Memory B cell (primary cell): ENCODE measurements at regions not wholly inside any gene's neighbourhood (a gene's known extent, or its start where the extent isn't known, plus 50 kb on each side); places are given as distances from the start of the nearest gene placed in this dataset.
"Not testable (repeated sequence)": the region's sequence is repeated elsewhere in the genome, so short reads cannot be mapped to it uniquely, and the experiment has no call there.

Source experiments
- ATAC-seq: fragments of 150-1000 bp; cut with Tn5 transposase; 2 replicates; pipeline ENCODE4 v1.10.0; 2021; ENCODE audit warnings: low read depth, mild to moderate bottlenecking, moderate library complexity
- DNase-seq, 2 donors: peaks; one replicate each; pipeline ENCODE4 v3.0.0; 2022; ENCODE audit warnings: low spot score in 2 of 2
- H3K27ac Mint-ChIP-seq: one replicate; pipeline ENCODE4 v1.8.0; 2022; ENCODE audit warnings: mild to moderate bottlenecking, moderate library complexity, mixed read lengths
- H3K27me3 Mint-ChIP-seq: one replicate; pipeline ENCODE4 v1.8.0; 2022; ENCODE audit warnings: mixed read lengths
- H3K36me3 Mint-ChIP-seq: one replicate; pipeline ENCODE4 v1.8.0; 2022; ENCODE audit warnings: mild to moderate bottlenecking, mixed read lengths
- H3K4me1 Mint-ChIP-seq: one replicate; pipeline ENCODE4 v1.8.0; 2022; ENCODE audit warnings: mixed read lengths
- H3K4me3 Mint-ChIP-seq: one replicate; pipeline ENCODE4 v1.8.0; 2022; ENCODE audit warnings: mild to moderate bottlenecking, moderate library complexity, mixed read lengths
- H3K9me3 Mint-ChIP-seq: one replicate; pipeline ENCODE4 v1.8.0; 2022; ENCODE audit warnings: mixed read lengths

DNA sequence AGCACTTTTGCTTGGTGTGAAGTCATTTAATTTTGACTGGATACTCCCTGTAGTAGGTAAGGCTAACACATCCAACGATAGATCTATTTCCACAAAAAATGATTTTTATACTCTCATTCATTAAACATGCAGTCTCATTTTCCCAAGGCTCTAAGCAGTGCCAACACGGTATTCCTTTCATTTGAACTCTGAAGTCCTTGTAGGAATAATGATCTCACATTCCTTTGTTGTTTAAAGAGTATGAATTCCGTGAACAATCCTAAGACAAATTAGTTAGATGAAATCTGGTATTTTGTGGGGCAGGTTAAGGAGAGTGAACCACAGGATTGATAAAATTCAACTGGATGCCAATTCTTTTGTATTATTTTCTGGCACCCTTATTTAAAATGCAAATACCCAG, 66.6 kb downstream of the LACC1 start:
- ATAC-seq = no peak
- Mint-ChIP-seq H3K36me3 (no peaks in the 10 kb centered on the region), H3K27ac (no peak overlapping the region), H3K27me3 (peaks cover 10% of the 10 kb centered on the region), H3K4me1 (no peaks in the 10 kb centered on the region), H3K4me3 (no peak overlapping the region), H3K9me3 (peaks cover 5% of the 10 kb centered on the region)
- no peak for DNase-seq

DNA sequence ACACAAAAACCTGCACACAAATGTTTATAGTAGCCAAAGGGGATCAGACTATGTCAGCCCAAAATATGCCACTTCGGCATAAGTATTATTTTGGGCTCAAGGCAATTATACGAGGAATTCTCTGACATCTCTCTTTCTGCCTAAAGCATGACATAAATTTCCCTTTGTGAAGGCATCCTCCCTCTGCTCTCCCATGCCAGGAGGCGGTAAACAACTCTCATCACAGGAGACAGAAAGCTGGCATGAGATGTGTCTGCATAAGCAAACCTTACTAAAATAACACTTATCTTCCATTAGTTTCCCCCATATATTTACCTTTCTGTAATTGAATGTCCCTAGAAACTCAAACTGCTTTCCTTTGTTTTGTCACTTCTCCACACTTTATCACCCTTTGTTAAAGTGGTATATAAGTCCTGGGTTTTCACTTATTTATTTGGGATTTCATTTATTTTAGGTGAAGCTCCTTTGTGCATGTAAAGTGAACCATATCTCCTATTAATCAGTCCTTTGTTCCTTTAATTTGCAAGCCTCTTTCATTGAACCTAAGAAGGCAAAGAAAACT, 68.3 kb downstream of the LACC1 start:
- Mint-ChIP-seq H3K27ac (no peak overlapping the region), H3K36me3 (no peaks in the 10 kb centered on the region), H3K9me3 (peaks cover 5% of the 10 kb centered on the region), H3K4me1 (no peaks in the 10 kb centered on the region), H3K27me3 (peaks cover 10% of the 10 kb centered on the region), H3K4me3 (no peak overlapping the region)
- ATAC-seq = no peak
- no peak for DNase-seq

DNA sequence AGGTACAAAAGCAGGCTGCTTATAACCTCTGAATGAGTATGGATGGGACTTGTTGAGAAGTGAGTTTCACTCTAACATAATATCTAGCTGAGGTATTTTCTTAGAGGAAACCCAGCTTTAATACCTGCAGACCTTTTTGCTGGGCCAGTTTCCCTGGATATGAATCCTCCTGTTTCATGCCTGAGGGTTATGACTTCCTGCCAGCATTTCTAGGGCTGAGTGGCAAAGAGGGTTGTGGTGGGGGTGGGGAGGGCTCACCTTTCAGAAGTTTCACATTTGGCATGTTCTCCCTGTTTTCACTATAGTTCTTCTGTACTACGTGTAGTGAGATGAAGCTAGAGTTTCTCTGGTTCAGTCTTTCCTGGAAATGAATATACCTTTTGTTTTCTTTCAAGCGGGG, 73.7 kb downstream of the LACC1 start:
- H3K4me1 Mint-ChIP-seq = no peaks in the 10 kb centered on the region
- peaks cover 2% of the 10 kb centered on the region for H3K9me3 Mint-ChIP-seq
- H3K27ac Mint-ChIP-seq = no peak overlapping the region
- no peak for ATAC-seq
- DNase-seq = no peak
- no peaks in the 10 kb centered on the region for H3K36me3 Mint-ChIP-seq
- peaks cover 11% of the 10 kb centered on the region for H3K27me3 Mint-ChIP-seq
- H3K4me3 Mint-ChIP-seq = no peak overlapping the region

DNA sequence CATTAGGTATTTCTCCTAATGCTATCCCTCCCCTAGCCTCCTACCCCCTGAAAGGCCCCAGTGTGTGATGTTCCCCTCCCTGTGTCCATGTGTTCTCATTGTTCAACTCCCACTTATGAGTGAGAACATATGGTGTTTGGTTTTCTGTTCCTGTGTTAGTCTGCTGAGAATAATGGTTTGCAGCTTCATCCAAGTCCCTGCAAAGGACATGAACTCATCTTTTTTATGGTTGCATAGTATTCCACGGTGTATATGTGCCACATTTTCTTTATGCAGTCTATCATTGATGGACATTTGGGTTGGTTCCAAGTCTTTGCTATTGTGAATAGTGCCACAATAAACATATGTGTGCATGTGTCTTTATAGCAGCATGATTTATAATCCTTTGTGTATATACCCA, 77.3 kb downstream of the LACC1 start:
- H3K36me3 Mint-ChIP-seq, H3K9me3 Mint-ChIP-seq, H3K4me3 Mint-ChIP-seq, H3K4me1 Mint-ChIP-seq, ATAC-seq, DNase-seq, H3K27ac Mint-ChIP-seq: not testable (repeated sequence)
- H3K27me3 Mint-ChIP-seq = peaks cover 15% of the 10 kb centered on the region

DNA sequence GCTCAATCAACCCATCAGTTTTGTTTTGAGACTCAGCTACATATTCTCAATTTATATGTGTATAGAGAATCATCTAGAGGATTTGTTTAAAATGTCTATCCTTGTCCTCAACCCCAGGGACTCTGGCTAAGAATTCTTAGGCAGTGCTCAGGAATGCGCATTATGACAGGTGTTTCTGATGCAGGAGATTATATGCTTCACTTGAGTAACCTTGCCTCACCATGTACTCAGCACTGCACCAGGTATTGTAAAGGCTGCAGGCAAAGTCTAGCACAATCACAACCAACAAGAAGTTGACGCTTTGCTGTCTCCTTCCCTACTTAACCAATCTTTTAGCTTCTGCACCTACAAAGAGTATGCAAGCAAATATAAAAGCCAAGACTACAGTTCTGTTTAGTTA, 79.6 kb downstream of the LACC1 start:
- no peaks in the 10 kb centered on the region for H3K36me3 Mint-ChIP-seq
- ATAC-seq (no peak), DNase-seq (no peak)
- no peak overlapping the region for H3K27ac Mint-ChIP-seq
- peaks cover 10% of the 10 kb centered on the region for H3K27me3 Mint-ChIP-seq
- H3K4me1 Mint-ChIP-seq = no peaks in the 10 kb centered on the region
- no peaks in the 10 kb centered on the region for H3K9me3 Mint-ChIP-seq
- no peak overlapping the region for H3K4me3 Mint-ChIP-seq

DNA sequence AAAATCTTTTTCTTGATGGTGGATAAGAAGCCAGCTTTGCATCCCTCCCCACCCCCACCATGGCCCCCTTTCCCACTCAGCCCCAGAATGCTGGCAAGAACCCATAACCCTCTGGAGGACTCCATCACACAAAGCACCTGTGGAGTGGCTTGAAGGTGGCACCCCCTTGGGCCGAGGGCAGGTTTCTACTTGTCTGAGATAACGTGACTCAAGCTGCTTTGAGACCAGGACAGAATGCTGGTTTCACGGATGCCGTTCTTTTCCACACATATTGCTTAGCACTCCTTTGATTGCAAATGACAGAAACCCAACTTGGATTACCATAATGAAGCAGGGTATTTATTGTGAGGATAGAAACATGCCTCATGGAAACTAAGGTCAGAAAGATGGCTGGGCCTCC, 82.2 kb downstream of the LACC1 start:
- peaks cover 8% of the 10 kb centered on the region for H3K27me3 Mint-ChIP-seq
- no peaks in the 10 kb centered on the region for H3K9me3 Mint-ChIP-seq
- DNase-seq (no peak), ATAC-seq (no peak)
- H3K4me1 Mint-ChIP-seq = no peaks in the 10 kb centered on the region
- no peaks in the 10 kb centered on the region for H3K36me3 Mint-ChIP-seq
- H3K27ac Mint-ChIP-seq = no peak overlapping the region
- no peak overlapping the region for H3K4me3 Mint-ChIP-seq

DNA sequence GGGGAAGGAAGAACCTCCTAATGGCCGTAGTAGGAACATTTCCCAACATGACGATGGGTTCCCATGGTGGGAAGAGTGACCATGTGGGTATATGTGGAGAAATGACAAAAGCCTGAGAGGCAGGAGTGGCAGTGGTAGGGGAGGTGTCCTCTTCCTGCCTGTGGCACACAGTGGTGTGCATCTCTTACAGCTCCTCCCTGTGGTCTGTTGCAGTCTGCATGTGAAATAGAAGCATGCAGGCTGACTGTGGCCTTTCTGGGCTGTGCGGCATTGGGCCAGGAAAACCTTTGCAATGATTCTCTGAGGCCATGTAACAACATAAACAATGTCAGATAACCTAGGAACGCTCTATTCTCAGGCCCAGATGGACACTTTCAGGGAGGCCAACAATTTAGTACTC, 84.0 kb downstream of the LACC1 start:
- no peaks in the 10 kb centered on the region for H3K9me3 Mint-ChIP-seq
- no peaks in the 10 kb centered on the region for H3K4me1 Mint-ChIP-seq
- H3K4me3 Mint-ChIP-seq = no peak overlapping the region
- no peak for DNase-seq
- ATAC-seq = no peak
- peaks cover 3% of the 10 kb centered on the region for H3K27me3 Mint-ChIP-seq
- H3K27ac Mint-ChIP-seq = no peak overlapping the region
- no peaks in the 10 kb centered on the region for H3K36me3 Mint-ChIP-seq

DNA sequence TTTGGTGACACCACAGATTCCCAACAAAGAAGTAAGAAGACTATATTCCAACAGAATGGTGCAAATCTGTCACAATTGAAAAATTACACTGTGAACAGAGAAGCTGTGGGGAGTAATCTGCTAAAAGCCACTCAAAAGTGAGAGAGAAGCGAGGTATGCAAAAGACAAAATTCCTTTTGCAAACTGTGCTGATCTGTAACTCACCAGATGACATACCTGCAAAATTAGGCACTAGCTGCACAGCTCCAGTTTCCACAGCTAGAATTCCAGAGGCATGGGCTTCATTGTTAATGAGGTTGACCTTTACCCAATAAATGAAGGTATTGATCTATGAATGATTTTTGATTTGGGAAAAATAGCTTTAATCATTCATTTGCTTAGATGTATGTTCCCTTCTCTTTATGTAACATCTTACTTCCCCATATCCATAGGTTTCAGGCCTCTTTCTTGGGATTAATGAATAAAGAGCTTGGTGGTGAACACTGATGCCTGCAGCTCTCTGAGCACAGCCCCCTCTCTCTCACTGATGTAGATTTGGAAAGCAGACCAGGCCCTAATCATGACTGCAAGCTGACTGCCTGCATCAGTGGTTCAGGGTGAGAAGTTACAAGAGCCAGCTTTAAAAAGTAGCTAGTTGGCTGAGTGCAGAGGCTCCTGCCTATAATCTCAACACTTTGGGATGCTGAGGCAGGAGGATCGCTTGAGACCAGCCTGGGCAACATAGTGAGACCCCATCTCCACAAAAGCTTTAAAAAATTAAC, 85.2 kb downstream of the LACC1 start:
- Mint-ChIP-seq H3K36me3 (no peaks in the 10 kb centered on the region), H3K9me3 (no peaks in the 10 kb centered on the region), H3K27me3 (peaks cover 3% of the 10 kb centered on the region), H3K27ac (no peak overlapping the region), H3K4me1 (no peaks in the 10 kb centered on the region), H3K4me3 (no peak overlapping the region)
- DNase-seq (no peak), ATAC-seq (no peak)

DNA sequence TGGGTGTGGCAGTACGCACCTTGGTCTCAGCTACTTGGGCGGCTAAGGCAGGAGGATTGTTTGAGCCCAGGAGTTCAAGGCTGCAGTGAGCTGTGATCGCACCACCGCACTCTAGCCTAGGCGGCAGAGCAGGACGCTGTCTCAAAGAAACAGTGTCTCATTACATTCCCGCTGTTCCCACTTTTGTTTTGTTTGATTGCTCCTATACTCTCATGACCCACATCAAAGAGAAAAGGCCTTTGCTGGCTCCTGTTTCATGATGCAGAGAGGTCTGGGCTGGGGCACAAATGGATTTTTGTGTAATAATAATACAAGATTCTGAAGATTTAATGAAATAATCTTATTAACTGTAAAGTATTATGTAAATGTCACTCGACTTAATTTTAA, 85.7 kb downstream of the LACC1 start:
- no peaks in the 10 kb centered on the region for H3K9me3 Mint-ChIP-seq
- no peak overlapping the region for H3K27ac Mint-ChIP-seq
- no peaks in the 10 kb centered on the region for H3K4me1 Mint-ChIP-seq
- H3K36me3 Mint-ChIP-seq = no peaks in the 10 kb centered on the region
- H3K27me3 Mint-ChIP-seq = peaks cover 3% of the 10 kb centered on the region
- ATAC-seq (no peak), DNase-seq (no peak)
- no peak overlapping the region for H3K4me3 Mint-ChIP-seq

DNA sequence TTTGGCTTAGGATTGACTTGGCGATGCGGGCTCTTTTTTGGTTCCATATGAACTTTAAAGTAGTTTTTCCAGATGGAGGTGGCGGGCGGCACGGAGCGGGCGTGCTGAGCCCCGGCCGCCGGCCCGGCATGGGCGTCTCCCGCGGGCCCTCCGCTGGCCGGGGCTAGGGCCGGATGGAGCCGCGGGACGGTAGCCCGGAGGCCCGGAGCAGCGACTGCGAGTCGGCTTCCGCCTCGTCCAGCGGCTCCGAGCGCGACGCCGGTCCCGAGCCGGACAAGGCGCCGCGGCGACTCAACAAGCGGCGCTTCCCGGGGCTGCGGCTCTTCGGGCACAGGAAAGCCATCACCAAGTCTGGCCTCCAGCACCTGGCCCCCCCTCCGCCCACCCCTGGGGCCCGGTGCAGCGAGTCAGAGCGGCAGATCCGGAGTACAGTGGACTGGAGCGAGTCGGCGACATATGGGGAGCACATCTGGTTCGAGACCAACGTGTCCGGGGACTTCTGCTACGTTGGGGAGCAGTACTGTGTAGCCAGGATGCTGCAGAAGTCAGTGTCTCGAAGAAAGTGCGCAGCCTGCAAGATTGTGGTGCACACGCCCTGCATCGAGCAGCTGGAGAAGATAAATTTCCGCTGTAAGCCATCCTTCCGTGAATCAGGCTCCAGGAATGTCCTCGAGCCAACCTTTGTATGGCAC, 88.7 kb downstream of the LACC1 start:
- DNase-seq, H3K27me3 Mint-ChIP-seq, H3K4me3 Mint-ChIP-seq, H3K36me3 Mint-ChIP-seq, H3K9me3 Mint-ChIP-seq, H3K27ac Mint-ChIP-seq, H3K4me1 Mint-ChIP-seq, ATAC-seq: not testable (repeated sequence)

DNA sequence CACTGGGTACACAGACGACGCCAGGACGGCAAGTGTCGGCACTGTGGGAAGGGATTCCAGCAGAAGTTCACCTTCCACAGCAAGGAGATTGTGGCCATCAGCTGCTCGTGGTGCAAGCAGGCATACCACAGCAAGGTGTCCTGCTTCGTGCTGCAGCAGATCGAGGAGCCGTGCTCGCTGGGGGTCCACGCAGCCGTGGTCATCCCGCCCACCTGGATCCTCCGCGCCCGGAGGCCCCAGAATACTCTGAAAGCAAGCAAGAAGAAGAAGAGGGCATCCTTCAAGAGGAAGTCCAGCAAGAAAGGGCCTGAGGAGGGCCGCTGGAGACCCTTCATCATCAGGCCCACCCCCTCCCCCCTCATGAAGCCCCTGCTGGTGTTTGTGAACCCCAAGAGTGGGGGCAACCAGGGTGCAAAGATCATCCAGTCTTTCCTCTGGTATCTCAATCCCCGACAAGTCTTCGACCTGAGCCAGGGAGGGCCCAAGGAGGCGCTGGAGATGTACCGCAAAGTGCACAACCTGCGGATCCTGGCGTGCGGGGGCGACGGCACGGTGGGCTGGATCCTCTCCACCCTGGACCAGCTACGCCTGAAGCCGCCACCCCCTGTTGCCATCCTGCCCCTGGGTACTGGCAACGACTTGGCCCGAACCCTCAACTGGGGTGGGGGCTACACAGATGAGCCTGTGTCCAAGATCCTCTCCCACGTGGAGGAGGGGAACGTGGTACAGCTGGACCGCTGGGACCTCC, 89.4 kb downstream of the LACC1 start:
- not testable (repeated sequence) for ATAC-seq, H3K36me3 Mint-ChIP-seq, DNase-seq, H3K27ac Mint-ChIP-seq, H3K4me1 Mint-ChIP-seq, H3K4me3 Mint-ChIP-seq, H3K27me3 Mint-ChIP-seq, H3K9me3 Mint-ChIP-seq

DNA sequence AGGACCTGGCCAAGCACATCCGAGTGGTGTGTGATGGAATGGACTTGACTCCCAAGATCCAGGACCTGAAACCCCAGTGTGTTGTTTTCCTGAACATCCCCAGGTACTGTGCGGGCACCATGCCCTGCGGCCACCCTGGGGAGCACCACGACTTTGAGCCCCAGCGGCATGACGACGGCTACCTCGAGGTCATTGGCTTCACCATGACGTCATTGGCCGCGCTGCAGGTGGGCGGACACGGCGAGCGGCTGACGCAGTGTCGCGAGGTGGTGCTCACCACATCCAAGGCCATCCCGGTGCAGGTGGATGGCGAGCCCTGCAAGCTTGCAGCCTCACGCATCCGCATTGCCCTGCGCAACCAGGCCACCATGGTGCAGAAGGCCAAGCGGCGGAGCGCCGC, 90.2 kb downstream of the LACC1 start:
- H3K4me3 Mint-ChIP-seq = not testable (repeated sequence)

DNA sequence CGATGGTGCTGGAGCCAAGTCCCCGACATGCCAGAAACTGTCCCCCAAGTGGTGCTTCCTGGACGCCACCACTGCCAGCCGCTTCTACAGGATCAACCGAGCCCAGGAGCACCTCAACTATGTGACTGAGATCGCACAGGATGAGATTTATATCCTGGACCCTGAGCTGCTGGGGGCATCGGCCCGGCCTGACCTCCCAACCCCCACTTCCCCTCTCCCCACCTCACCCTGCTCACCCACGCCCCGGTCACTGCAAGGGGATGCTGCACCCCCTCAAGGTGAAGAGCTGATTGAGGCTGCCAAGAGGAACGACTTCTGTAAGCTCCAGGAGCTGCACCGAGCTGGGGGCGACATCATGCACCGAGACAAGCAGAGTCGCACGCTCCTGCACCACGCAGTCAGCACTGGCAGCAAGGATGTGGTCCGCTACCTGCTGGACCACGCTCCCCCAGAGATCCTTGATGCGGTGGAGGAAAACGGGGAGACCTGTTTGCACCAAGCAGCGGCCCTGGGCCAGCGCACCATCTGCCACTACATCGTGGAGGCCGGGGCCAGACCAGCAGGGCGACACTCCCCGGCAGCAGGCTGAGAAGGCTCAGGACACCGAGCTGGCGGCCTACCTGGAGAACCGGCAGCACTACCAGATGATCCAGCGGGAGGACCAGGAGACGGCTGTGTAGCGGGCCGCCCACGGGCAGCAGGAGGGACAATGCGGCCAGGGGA, 91.0 kb downstream of the LACC1 start:
- ATAC-seq, H3K27me3 Mint-ChIP-seq, DNase-seq, H3K9me3 Mint-ChIP-seq, H3K27ac Mint-ChIP-seq, H3K4me3 Mint-ChIP-seq, H3K36me3 Mint-ChIP-seq, H3K4me1 Mint-ChIP-seq: not testable (repeated sequence)

More for the DNA sequence above, 90.2 kb downstream of the LACC1 start:
- H3K9me3 Mint-ChIP-seq, H3K27me3 Mint-ChIP-seq, DNase-seq, H3K36me3 Mint-ChIP-seq, H3K27ac Mint-ChIP-seq, H3K4me1 Mint-ChIP-seq, ATAC-seq: not testable (repeated sequence)

DNA sequence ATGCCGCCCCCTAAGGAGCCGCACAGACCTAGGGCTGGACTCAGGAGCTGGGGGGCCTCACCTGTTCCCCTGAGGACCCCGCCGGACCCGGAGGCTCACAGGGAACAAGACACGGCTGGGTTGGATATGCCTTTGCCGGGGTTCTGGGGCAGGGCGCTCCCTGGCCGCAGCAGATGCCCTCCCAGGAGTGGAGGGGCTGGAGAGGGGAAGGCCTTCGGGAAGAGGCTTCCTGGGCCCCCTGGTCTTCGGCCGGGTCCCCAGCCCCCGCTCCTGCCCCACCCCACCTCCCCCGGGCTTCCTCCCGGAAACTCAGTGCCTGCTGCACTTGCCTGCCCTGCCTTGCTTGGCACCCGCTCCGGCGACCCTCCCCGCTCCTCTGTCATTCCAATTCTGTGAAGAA, 91.6 kb downstream of the LACC1 start:
- H3K36me3 Mint-ChIP-seq, H3K4me3 Mint-ChIP-seq, H3K4me1 Mint-ChIP-seq, H3K9me3 Mint-ChIP-seq, H3K27me3 Mint-ChIP-seq, DNase-seq, ATAC-seq, H3K27ac Mint-ChIP-seq: not testable (repeated sequence)
